GM21528 (cell line): ENCODE measurements at regions not wholly inside any gene's neighbourhood (a gene's known extent, or its start where the extent isn't known, plus 50 kb on each side); places are given as distances from the start of the nearest gene placed in this dataset.
"Not testable (repeated sequence)": the region's sequence is repeated elsewhere in the genome, so short reads cannot be mapped to it uniquely, and the experiment has no call there.

ENCODE experiments used
- ATAC-seq: cut with Tn5 transposase; IDR thresholded peaks from one replicate; pipeline ENCODE4 v1.9.1; 2021; ENCODE audit warnings: mild to moderate bottlenecking, moderate library complexity; ENCODE audit not compliant: unreplicated experiment, low FRiP score

- no peak for ATAC-seq
Measured at GRCh38 chr6:141884850-141885249, 247.9 kb upstream of the GJE1 start.

GRCh38 chr6:141878686-141879085, 254.0 kb upstream of the GJE1 start:
- ATAC-seq = no peak

DNA sequence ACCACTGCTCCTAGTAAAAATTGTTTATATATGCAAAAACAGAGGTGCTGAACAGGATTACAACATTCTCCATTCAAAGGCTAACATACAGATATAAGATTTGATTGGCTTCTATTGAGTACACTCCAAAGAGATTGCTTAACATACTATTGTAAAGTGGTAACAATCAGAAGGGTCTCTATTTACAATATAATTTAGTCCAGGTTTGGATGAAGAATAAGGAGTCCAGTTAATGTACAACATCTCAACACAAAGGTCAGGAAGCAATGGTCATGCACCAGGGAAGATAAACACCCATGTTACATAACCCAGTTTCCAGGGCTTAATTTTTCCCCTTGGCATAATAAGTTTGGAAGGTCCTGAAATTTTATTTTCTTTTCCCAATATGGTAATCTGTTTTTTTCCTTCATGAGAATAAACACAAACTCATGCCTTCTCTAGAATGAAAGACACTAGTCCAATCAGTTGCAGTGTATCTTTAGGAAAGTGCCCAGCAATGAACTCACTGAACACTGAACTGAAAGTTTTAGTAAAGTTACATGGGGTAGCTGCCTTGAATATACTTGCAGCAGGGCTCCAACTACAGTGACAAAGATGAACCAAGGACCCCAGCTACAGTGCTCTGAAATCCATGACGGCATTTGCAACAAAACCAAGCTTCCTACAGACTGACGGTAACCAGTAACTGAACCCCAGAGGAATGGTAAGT, 255.3 kb upstream of the GJE1 start:
- ATAC-seq = no peak

DNA sequence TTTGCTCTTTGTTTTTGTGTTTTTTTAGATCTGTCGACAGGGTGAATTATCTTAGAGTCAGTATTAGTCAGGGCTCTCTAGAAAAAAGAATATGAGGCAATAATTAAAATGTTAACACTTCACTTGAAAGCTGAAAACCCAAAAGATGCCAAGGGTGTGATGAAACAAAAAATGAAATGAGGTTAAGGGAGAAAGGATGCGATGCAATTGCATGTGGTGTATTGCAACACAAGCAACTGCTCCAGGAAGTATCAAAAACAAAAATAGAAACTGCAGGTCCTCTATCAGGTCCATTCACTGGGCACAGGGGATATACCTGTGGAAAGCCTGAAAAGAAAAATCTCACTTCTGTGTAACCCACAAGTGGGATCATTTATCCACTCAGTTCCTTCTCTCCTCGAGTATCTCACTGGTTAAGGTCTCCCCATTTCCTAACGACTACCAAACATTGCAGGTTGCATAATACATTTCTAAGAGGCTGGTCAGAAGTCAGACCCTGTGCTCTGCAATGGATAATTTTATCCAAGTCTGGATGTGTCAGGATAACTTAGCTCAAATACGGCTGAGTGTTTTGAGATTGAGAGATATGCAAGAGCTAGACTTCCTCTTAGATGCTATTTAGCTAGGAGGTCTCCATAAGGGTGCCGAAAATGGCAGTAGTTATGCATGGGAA, 257.7 kb upstream of the GJE1 start:
- ATAC-seq = no peak

DNA sequence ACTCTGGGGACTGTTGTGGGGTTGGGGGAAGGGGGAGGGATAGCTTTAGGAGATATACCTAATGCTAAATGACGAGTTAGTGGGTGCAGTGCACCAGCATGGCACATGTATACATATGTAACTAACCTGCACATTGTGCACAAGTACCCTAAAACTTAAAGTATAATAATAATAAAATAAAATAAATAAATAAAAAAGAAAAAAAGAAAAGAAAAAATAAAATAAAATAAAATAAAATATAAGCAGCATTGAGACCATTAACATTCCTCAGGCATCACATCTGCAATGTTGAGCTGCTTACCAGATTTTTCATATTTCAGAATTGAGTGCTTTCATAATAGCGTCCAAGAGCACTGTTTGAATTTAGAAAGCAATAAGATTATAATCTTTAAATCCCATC, 263.2 kb upstream of the GJE1 start:
- not testable (repeated sequence) for ATAC-seq

DNA sequence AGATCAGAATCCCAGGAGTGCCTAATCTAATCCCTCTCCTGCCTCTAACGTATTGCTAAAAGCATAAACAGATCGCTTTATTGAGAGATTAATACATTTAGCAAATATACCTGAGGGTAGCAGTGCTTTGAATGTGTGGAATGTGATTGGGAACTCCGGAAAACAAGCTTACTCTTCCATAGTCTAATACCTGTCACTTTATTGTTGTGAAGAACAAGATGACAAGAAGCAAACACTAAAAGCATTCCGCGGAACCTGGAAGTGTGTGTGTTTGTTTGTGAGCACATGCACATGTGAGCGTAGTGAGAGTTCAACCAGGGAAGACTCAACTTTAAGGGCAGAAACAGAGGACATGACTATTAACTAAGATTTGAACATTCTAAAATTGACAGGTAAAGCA, 265.0 kb upstream of the GJE1 start:
- no peak for ATAC-seq

- ATAC-seq = no peak
Measured at GRCh38 chr6:141866731-141867497, 265.8 kb upstream of the GJE1 start.

- ATAC-seq = no peak
Measured at GRCh38 chr6:141851063-141851462, 281.7 kb upstream of the GJE1 start.

DNA sequence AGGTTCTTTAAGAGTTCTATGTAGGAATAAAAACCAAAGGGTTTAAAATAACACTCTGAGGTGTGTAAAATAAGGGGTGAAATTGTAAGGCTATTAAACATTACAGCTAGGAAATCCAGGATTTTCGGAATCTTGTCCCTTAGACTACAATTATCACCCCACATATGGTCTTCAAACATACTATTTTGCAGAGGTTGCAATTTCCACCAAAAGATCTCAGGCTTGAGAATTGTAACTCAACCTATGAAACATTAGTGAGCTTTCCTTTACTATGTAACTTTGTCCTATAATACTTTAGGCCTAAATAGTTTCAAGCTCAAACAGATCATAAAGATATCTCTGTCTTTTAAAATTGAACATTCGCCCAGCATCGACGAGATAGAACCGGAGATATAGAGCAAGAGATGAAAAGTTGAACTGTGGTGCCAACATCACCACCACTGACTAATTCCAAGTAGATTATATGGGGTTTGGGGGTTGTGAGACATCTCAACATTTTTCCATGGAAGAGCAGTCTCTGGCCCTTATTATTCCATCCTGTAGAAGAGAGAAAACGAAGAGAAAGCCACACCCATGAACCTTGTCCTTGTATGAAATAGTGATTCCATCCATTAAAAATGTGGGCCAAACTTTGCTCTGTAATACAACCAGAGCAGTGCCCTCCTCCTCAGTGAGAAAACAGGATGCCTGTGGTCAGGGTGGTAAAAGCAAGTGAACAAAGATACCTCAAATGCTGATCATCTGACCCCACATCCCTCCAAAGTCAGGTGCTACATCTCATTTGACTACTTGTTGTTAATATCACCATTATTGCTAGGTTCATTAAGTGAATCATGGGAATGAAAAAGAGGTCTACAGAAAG, 284.5 kb upstream of the GJE1 start:
- no peak for ATAC-seq

DNA sequence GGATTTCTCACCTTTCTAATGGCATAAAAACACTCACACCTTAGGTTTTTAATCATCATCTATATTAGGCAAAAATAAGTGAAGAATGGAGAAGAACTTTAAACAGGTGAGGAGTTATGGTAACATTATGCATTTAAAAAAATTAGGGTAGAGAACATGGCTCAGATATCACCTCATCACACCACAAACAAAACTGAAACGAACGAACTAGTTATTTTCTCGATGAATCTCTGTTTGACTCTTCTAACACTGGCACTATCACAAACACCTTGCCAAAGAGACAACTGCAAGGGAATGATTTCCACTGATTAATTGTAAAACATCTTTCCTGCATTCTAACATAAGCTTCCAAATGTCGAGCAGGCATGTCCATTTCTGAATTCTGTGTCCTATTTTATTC, 286.1 kb upstream of the GJE1 start:
- no peak for ATAC-seq

- ATAC-seq = no peak
Measured at GRCh38 chr6:141843178-141843834, 289.4 kb upstream of the GJE1 start.

DNA sequence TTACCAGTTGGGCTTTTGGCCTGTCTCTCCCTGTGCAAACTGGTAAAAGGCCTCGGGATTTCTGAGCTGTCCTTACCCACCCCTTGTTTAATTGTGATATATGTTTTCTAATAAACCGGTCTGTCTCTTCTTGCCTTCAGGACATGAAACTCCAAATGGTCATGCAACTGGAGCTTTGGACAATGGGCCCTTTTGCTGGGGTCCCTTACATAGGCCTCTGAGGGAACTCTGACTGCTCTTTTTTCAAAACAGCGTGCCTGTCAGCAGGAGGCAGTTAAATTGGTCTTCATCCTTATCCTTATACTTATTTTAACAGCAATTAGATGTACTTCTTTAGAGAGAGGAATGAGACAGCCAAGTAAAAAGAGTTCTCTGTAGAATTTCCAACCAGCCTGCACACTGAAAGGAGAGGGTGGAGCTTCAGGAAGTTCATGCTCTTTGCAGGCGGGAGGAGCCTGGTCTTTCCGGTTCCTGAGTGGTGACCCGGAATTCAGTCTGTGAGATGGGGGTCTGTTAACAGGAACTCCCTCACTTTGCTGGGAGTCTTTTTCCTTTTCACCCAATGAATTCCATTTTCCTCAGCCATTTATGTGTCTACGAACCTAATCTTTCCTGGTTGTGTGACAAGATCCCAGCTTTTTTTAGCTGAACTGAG, 299.6 kb upstream of the GJE1 start:
- no peak for ATAC-seq

GRCh38 chr6:141830530-141830929, 302.2 kb upstream of the GJE1 start:
- ATAC-seq = no peak

DNA sequence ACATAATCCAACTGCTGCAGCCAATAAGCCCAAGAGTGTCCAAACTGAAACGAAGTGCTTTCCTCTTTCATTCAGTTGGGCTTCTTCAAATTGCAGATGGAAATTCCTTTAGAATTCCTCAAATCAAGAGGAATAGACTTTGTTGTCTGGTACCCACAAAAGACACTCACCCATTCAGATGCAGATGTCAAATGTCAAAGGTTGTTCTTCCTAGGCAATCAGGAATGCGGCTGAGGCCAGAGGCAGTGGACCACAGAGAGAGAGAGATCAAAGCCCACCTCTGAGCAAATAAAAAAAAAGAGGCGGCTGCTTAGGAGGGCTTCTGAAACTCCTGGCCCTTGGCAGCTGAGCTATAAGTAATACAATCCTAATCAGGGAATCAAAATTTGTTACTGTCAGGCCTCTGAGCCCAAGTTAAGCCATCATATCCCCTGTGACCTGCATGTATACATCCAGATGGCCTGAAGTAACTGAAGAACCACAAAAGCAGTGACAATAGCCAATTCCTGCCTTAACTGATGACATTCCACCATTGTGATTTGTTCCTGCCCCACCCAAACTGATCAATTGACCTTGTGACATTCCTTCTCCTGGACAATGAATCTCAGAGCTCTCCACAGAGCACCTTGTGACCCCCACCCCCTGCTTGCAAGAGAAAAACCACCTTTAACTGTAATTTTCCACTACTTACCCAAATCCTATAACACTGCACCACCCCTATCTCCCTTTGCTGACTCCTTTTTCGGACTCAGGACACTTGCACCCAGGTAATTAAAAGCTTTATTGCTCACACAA, 303.0 kb upstream of the GJE1 start:
- ATAC-seq = no peak

DNA sequence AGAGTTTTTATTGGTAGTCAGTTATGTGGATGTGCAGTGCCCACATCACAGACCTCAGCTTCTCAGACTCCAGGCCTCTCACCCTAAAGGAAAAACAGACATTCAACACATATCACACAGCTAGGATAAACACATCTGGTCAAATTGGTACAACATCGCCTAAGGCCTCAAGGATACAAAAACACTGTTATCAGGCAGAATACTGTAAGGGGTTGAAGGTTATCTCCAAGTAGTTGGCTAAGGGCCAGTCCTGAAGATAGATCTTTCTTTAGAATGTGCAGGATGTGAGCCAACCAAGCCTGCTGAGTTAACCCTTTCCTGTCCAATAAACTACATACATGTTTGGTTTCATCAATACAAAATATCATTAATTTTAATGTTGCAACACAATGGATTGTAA, 308.4 kb upstream of the GJE1 start:
- no peak for ATAC-seq

DNA sequence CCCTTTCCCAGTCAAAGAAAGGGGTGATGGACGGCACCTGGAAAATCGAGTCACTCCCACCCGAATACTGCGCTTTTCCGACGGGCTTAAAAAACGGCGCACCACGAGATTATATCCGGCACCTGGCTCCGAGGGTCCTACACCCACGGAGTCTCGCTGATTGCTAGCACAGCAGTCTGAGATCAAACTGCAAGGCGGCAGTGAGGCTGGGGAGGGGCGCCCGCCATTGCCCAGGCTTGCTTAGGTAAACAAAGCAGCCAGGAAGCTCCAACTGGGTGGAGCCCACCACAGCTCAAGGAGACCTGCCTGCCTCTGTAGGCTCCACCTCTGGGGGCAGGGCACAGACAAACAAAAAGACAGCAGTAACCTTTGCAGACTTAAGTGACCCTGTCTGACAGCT, 317.7 kb upstream of the GJE1 start:
- not testable (repeated sequence) for ATAC-seq

DNA sequence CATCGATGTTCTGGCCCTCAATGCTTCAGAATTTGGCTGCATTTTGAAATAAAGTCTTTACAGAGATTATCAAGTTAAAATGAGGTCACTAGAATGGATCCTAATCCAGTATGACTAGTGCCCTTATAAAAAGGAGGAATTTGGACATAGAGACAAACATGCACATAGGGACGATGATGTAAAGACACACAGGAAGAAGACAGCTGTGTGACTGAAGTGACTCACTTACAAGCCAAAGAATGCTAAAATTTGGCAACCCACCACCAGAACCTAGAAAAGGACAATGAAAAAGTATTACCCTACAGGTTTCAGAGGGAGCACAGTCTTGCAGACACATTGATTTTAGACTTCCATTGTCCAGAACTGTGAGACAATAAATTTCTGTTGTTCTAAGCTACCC, 322.8 kb upstream of the GJE1 start:
- ATAC-seq = no peak

- ATAC-seq = no peak
Measured at GRCh38 chr6:141808662-141809061, 324.1 kb upstream of the GJE1 start.

DNA sequence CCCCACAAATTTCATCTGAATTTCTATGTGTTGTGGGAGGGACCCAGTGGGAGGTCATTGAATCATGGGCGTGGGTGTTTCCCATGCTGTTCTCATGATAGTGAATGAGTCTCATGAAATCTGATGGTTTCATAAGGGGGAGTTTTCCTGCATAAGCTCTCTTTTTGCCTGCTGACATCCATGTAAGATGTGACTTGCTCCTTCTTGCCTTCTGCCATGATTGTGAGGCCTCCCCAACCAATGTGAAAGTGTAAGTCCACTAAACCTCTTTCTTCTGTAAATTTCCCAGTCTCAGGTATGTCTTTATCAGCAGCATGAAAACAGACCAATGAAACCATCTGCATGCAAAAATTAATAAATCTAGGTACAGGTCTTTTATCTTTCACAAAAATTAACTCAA, 331.8 kb upstream of the GJE1 start:
- ATAC-seq = not testable (repeated sequence)
